Rectal smooth muscle tissue (tissue), 1 donor: ENCODE measurements at regions not wholly inside any gene's neighbourhood (a gene's known extent, or its start where the extent isn't known, plus 50 kb on each side); places are given as distances from the start of the nearest gene placed in this dataset.

Source experiments
- H3K27ac ChIP-seq: one replicate; pipeline ENCODE4 v1.7.0; 2013; ENCODE audit warnings: low read depth, low read length, inconsistent platforms
- H3K27me3 ChIP-seq: one replicate; pipeline ENCODE4 v1.7.0; 2013; ENCODE audit warnings: low read length; ENCODE audit not compliant: control insufficient read depth, insufficient read depth
- H3K36me3 ChIP-seq: one replicate; pipeline ENCODE4 v1.7.0; 2013; ENCODE audit warnings: low read length; ENCODE audit not compliant: control insufficient read depth, insufficient read depth
- H3K4me1 ChIP-seq: one replicate; pipeline ENCODE4 v1.7.0; 2013; ENCODE audit warnings: low read length; ENCODE audit not compliant: control insufficient read depth, insufficient read depth
- H3K4me3 ChIP-seq: one replicate; pipeline ENCODE4 v1.7.0; 2013; ENCODE audit warnings: low read length
- H3K9ac ChIP-seq: one replicate; pipeline ENCODE4 v1.7.0; 2013; ENCODE audit warnings: low read length

DNA sequence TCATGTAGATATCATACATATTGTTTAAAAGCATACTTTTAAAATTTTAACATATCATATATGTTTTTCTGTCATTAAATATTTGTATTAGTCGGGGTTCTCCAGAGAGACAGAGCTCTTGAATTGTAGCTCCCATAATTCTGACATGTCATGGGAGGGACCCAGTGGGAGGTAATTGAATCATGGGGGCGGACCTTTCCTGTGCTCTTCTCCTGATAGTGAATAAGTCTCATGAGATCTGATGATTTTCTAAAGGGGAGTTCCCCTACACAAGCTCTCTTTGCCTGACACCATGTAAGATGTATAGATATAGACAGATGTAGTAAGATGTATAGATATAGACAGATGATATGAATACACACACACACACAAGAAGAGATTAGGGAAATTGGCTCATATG is 161.2 kb upstream of the ABI3BP start:
- Histone ChIP-seq H3K27ac (no peak overlapping the region), H3K4me1 (peaks cover 14% of the 10 kb centered on the region), H3K4me3 (no peak overlapping the region)

DNA sequence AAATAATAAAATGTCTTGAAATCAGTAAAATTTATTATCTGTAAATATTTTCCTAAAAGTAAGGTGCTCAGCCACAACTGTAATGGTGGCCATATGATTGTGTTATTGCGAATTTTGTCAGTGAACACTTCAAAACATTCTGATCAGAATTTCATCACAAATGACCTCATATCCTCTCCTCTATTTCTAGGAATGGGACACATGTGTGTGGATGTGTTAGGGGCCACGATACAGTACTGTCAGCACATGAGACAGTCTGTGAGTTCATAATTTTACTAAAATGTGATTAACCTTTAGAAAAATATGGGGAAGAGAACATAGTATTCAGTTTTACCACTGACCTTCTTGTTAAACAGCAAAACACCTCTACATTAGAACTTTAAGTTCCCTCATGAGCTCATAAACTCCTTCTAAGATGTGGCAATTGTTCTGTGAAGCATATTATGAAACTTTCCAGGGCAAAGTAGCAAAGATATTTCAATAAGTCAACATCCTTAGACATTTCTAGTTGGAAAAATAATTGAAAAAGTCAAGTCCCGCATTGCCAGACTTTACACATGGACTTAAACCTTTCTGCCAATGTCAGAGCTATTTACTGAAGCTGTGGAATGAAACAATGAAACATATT is 158.2 kb upstream of the ABI3BP start:
- Histone ChIP-seq H3K27me3 (no peaks in the 10 kb centered on the region), H3K9ac (no peak overlapping the region), H3K4me1 (peaks cover 7% of the 10 kb centered on the region), H3K36me3 (no peaks in the 10 kb centered on the region), H3K27ac (no peak overlapping the region), H3K4me3 (no peak overlapping the region)

More for the DNA sequence above, 161.2 kb upstream of the ABI3BP start:
- Histone ChIP-seq H3K9ac (no peak overlapping the region), H3K36me3 (no peaks in the 10 kb centered on the region), H3K27me3 (no peaks in the 10 kb centered on the region)

DNA sequence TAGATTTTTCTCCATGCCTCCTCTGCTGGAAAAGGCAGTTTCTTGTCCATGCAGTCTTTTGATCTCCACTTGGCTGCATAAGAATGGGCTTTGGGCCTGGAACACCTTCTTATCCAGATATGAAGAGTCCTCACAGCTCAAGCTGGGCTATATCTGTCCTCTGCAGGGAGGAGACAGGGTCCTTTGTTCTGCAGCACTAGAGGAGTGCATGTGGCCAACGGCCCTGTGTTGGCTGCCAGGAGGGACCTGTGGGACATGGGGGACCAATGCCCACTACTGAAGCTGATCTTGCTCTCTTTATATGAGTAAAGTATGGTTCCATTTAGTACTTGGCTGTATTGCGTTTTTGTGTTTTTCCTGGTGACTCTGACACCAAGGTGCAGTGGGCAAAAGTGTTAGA is 157.3 kb upstream of the ABI3BP start:
- Histone ChIP-seq H3K4me3 (no peak overlapping the region), H3K27me3 (no peaks in the 10 kb centered on the region), H3K9ac (no peak overlapping the region), H3K27ac (no peak overlapping the region), H3K4me1 (no peaks in the 10 kb centered on the region), H3K36me3 (no peaks in the 10 kb centered on the region)

DNA sequence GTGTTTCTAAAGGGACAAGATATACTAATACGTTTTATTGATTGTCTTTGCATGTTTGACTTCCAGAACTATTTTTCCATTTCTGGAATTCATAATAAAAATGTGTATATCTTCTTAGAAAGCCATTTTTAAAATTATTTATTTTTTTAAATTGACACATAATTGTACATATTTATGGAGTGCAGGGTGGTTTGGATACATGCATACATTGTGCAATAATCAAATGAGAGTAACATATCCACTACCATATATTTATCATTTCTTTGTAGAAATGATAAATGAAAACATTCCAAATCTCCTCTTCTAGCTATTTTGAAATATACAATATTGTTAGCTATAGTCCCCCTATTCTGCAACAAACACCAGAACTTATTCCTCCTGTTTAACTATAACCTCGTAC is 156.5 kb upstream of the ABI3BP start:
- no peak overlapping the region for H3K4me3 ChIP-seq
- no peak overlapping the region for H3K9ac ChIP-seq
- no peaks in the 10 kb centered on the region for H3K4me1 ChIP-seq
- no peaks in the 10 kb centered on the region for H3K27me3 ChIP-seq
- no peaks in the 10 kb centered on the region for H3K36me3 ChIP-seq
- no peak overlapping the region for H3K27ac ChIP-seq

DNA sequence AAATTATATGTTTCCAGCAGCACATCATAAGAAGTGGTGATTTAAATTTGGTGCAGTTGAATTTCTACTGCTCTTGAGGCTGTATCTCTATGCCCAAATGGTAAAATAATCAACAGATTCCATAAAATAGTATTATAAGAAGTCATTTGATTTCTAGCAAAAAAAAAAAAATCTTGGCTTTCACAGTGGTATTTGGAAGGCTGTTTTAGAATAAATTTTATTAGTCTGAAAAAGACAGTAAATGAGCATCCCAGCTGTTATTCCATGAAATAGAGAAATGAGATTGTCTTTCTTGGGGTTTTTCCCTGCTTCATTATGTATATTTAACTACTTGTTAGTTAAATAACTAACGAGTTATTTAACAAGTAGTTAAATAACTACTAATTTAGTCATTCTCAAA is 156.0 kb upstream of the ABI3BP start:
- no peaks in the 10 kb centered on the region for H3K4me1 ChIP-seq
- H3K27ac ChIP-seq = no peak overlapping the region
- no peaks in the 10 kb centered on the region for H3K36me3 ChIP-seq
- H3K4me3 ChIP-seq = no peak overlapping the region
- no peaks in the 10 kb centered on the region for H3K27me3 ChIP-seq
- H3K9ac ChIP-seq = no peak overlapping the region

DNA sequence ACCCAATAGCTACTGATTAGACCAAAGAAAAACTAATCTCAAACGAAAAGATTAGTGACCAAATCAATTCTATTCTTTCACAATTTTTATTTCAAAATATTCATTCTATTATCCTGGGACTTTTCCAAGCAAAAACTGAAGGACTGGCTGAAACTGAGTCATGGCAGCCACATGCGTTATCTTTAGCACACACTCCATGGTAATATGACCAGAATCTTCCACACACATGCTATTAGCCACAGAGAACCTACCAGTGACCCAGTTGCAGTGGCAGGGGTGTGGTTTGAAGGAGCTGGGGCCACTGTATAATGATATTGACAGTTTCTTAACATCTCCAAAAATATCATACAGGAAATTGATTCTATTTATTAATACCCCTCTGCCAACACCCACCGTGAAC is 154.8 kb upstream of the ABI3BP start:
- H3K4me1 ChIP-seq = no peaks in the 10 kb centered on the region
- no peaks in the 10 kb centered on the region for H3K27me3 ChIP-seq
- no peak overlapping the region for H3K4me3 ChIP-seq
- H3K9ac ChIP-seq = no peak overlapping the region
- H3K36me3 ChIP-seq = no peaks in the 10 kb centered on the region
- H3K27ac ChIP-seq = no peak overlapping the region

DNA sequence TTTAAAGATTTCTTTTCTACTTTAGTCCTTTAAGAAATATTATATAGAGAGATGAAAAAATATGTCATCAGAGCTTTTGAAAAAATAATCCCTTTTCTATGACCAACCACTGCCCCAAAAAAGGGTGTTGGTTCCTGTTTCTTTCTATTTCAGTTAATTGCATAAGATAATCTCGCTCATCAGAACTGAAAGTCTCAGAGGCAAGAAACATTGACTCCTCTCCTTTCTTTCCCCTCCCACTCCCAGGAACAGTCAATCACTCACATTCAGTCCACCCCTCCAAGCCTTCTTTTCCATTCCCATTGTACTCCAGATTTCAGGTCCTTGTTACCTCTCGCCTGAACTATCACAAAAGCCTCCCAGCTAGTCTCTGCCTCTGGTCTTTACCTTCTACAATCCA is 153.7 kb upstream of the ABI3BP start:
- no peaks in the 10 kb centered on the region for H3K4me1 ChIP-seq
- no peak overlapping the region for H3K27ac ChIP-seq
- H3K9ac ChIP-seq = no peak overlapping the region
- H3K36me3 ChIP-seq = no peaks in the 10 kb centered on the region
- no peaks in the 10 kb centered on the region for H3K27me3 ChIP-seq
- no peak overlapping the region for H3K4me3 ChIP-seq

DNA sequence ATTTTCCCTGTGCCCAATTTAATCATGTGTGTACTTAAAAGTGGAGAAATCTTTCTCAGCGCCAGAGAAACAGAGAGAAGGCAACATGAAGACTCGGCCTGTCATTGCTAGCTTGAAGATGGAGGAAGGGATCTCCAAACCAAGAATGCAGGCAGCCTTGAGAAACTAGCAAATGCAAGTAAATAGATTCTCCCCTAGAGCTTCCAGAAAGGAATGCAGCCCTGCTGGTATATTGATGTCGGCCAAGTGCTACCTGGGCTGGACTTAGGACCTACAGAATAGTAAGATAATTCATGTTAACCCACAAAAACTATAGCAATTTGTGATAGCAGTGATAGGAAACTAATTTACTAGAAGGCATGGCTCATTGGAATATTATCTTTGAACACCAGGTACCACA is 150.9 kb upstream of the ABI3BP start:
- Histone ChIP-seq H3K27me3 (no peaks in the 10 kb centered on the region), H3K4me1 (peaks cover 4% of the 10 kb centered on the region), H3K27ac (no peak overlapping the region), H3K9ac (no peak overlapping the region), H3K4me3 (no peak overlapping the region), H3K36me3 (no peaks in the 10 kb centered on the region)

DNA sequence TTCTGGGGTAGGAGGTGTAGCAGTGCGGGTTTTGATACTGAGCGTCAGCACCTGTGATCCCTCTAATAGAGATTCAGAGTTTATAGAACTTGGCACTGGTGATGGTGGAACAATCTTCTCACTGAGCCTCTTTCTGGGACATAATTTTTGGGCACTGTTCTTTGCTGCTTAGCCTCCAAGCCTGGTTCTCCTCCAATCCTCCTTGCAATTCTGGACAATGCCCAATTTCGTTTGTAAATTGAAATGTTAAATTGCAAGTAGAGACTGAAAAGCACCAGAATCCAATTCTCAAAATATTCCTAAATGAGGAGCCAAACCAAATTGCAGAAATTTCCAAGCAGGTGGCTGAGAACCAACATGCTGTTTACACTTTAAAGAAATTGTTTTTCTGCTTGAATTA is 149.8 kb upstream of the ABI3BP start:
- H3K27ac ChIP-seq = no peak overlapping the region
- H3K9ac ChIP-seq = no peak overlapping the region
- no peaks in the 10 kb centered on the region for H3K27me3 ChIP-seq
- no peak overlapping the region for H3K4me3 ChIP-seq
- H3K36me3 ChIP-seq = no peaks in the 10 kb centered on the region
- peaks cover 4% of the 10 kb centered on the region for H3K4me1 ChIP-seq

DNA sequence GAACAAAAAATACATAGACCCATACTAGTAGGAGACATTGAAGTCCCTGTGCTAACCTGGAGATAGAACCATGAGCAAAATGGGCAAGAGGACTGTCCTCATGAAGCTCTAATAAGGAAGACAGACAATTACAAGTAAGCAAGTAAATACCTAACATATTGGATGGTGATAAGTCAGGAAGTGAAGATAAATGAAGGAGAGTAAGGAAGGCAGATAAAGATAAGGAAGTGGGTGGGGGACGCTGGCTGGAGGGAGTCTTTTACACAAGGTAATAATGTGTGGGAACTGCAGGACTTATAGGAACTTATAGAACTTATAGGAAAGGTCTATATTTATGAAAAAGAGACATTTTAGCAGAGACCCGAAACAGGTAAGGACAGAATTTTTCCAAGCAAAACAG is 148.9 kb upstream of the ABI3BP start:
- H3K4me1 ChIP-seq = peaks cover 4% of the 10 kb centered on the region
- H3K9ac ChIP-seq = no peak overlapping the region
- no peaks in the 10 kb centered on the region for H3K36me3 ChIP-seq
- no peak overlapping the region for H3K4me3 ChIP-seq
- H3K27me3 ChIP-seq = no peaks in the 10 kb centered on the region
- H3K27ac ChIP-seq = no peak overlapping the region

DNA sequence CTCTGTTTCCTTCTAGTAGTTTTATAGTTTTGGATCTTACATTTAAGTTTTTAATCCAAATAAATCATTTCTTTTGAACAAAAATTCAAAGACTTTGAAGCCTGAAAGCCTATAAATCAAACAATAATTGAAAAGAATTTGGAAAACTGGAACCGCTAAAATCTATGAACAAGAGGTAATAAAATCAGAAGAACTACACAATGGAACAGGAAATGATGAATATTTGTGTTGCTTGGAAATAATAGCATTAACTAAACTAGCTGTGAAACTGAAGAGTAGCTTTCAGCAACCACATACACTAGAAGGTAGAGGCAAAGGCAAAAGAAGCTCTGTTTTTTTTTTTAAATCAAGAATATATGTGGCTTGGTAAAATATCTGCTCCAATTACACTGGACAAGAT is 147.9 kb upstream of the ABI3BP start:
- H3K4me1 ChIP-seq = peaks cover 4% of the 10 kb centered on the region
- no peak overlapping the region for H3K27ac ChIP-seq
- H3K36me3 ChIP-seq = no peaks in the 10 kb centered on the region
- H3K27me3 ChIP-seq = no peaks in the 10 kb centered on the region
- no peak overlapping the region for H3K4me3 ChIP-seq
- no peak overlapping the region for H3K9ac ChIP-seq

DNA sequence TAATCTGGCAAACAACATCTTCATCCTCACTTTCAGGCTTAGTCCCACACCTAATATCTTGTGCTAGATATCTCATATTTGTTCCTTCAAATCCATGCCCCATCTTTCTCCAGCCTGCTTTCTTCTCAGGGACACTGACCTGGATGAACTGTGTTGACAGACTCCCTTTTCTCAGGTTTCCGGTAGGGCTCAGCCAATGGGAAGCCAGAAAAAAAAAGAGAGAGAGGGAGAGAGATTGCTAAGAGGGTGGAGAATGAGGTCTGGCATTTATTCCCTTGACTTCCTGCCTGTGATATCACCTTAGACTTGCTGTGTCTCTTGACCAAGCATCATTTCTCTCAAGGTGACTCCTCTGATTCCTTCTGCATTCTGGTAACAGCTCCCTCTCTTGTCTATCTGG is 145.6 kb upstream of the ABI3BP start:
- Histone ChIP-seq H3K4me3 (no peak overlapping the region), H3K9ac (no peak overlapping the region), H3K4me1 (peaks cover 4% of the 10 kb centered on the region), H3K36me3 (no peaks in the 10 kb centered on the region), H3K27ac (no peak overlapping the region), H3K27me3 (no peaks in the 10 kb centered on the region)

DNA sequence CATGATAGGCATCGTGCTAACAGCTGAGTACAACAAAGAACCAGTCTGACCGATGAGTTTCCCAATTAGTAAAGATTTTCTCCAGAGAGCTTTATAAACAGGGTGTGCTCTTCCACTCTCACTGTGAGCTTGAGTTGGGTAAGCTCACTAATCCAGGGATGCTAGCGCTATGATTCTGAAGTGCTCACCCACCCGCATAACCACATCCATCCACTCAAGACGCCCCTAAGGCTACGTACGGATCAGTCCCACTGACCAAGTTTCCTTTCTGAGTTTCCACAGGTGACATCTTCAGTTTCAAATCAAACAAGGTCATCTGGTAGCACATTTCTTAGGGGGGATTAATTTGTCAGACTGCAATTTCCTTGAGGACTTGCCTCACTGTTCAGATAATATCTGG is 141.1 kb upstream of the ABI3BP start:
- Histone ChIP-seq H3K9ac (no peak overlapping the region), H3K4me3 (no peak overlapping the region)

More for the DNA sequence above, 141.1 kb upstream of the ABI3BP start:
- Histone ChIP-seq H3K27ac (no peak overlapping the region), H3K4me1 (no peaks in the 10 kb centered on the region), H3K27me3 (no peaks in the 10 kb centered on the region), H3K36me3 (no peaks in the 10 kb centered on the region)
